ENCODE measurements at regions not wholly inside any gene's neighbourhood (a gene's known extent, or its start where the extent isn't known, plus 50 kb on each side); places are given as distances from the start of the nearest gene placed in this dataset.

DNA sequence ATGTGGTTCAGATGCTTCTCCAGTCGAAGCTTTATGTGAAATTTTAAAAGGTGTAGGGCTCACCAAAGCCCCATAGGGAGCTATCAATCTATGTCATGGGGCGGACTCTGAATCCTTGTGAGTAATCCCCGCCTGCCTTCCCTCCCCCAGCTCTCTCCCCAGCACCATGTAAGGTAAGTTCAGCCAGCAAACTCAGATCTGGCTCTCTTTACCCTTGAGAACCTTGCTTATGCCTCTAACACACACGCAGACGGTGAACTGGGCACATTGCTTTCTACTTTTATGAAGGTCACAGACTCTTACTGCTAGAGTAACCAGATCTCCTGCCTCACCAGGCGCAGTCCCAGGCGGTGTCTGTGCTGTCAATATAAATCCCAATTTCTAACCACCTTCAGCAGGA, 82.6 kb upstream of the CNKSR3 start:
- no peak for ATAC-seq
- no peaks in the 10 kb centered on the region for H3K9me3 ChIP-seq
- no peak overlapping the region for H3K27ac ChIP-seq
- in situ Hi-C loops (cut with MboI; ENCODE audit: low sequenced_read_pairs in 4 of 4) (no loop called here), intact Hi-C loops (cut with DNase I; ENCODE audit: low total_unique reads) (no loop called here)
- no peaks in the 10 kb centered on the region for H3K4me1 ChIP-seq
- no peaks in the 10 kb centered on the region for H3K36me3 ChIP-seq
- DNase-seq = no peak
- no peak for TF ChIP-seq POLR2A (IDR thresholded peaks at IDR 0.05)
- TF ChIP-seq, protein P1, sequence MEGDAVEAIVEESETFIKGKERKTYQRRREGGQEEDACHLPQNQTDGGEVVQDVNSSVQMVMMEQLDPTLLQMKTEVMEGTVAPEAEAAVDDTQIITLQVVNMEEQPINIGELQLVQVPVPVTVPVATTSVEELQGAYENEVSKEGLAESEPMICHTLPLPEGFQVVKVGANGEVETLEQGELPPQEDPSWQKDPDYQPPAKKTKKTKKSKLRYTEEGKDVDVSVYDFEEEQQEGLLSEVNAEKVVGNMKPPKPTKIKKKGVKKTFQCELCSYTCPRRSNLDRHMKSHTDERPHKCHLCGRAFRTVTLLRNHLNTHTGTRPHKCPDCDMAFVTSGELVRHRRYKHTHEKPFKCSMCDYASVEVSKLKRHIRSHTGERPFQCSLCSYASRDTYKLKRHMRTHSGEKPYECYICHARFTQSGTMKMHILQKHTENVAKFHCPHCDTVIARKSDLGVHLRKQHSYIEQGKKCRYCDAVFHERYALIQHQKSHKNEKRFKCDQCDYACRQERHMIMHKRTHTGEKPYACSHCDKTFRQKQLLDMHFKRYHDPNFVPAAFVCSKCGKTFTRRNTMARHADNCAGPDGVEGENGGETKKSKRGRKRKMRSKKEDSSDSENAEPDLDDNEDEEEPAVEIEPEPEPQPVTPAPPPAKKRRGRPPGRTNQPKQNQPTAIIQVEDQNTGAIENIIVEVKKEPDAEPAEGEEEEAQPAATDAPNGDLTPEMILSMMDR (IDR thresholded peaks at IDR 0.05 in 4 of 5, conservative IDR thresholded peaks at IDR 0.05 in 1 of 5) = no peak
- H3K4me3 ChIP-seq = no peak overlapping the region
- H3K27me3 ChIP-seq = no peaks in the 10 kb centered on the region

DNA sequence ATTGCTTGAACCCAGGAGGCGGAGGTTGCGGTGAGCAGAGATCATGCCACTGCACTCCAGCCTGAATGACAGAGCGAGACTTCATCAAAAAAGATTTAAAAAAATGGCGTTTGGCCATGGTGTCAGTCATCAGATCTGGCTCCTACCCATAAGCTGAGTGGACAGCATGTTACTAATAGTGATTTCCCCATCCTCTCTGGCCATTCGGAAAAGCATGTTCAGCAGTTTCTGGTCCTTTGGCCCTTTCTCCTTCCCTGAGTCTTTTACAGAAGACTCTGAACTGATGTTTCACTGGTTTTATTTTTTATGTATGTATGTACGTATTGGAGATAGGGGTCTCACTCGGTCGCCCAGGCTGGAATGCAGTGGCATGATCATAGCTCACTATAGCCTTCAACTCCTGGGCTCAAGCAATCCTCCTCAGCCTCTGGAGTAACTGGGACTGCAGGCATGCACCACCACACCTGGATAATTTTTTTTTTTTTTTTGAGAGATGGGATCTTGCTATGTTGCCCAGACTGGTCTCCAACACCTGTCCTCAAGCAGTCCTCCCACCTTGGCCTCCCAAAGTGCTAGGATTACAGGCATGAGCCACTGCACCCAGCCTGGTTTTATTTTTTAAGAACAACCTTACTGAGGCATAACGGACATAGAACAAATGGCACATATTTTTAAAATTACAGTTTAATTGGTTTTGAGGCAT, 84.2 kb upstream of the CNKSR3 start:
- intact Hi-C loops (cut with DNase I; ENCODE audit: low total_unique reads) (no loop called here), in situ Hi-C loops (cut with MboI; ENCODE audit: low sequenced_read_pairs in 4 of 4) (no loop called here)
- Histone ChIP-seq H3K4me3 (no peak overlapping the region), H3K9me3 (no peaks in the 10 kb centered on the region), H3K27ac (no peak overlapping the region), H3K36me3 (no peaks in the 10 kb centered on the region), H3K4me1 (no peaks in the 10 kb centered on the region), H3K27me3 (no peaks in the 10 kb centered on the region)
- DNase-seq = no peak
- TF ChIP-seq, protein P1 (IDR thresholded peaks at IDR 0.05 in 4 of 5, conservative IDR thresholded peaks at IDR 0.05 in 1 of 5) = no peak
- TF ChIP-seq POLR2A (IDR thresholded peaks at IDR 0.05) = no peak
- no peak for ATAC-seq

DNA sequence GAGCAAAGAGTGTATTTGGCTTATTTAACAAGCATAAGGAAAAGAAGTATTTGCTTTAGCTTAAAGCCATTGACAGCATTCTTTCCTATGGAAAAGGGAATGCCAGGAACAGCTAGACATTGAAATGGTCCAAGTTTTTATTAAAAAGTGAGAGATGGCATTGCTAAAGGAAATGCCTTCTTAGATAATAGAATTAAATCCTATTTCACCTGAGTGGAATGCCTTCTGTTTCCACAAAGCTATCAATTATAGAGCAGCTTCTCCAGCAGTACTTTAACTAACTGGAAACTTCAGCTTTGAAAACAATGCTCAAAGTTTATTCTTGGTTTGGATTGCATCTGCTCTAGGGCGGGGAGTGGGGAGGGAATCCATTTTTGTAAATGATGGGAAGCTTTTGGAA, 85.1 kb upstream of the CNKSR3 start:
- H3K27me3 ChIP-seq = no peaks in the 10 kb centered on the region
- no peaks in the 10 kb centered on the region for H3K4me1 ChIP-seq
- ATAC-seq = no peak
- H3K4me3 ChIP-seq = no peak overlapping the region
- no peak overlapping the region for H3K27ac ChIP-seq
- DNase-seq = no peak
- TF ChIP-seq POLR2A (IDR thresholded peaks at IDR 0.05) = no peak
- TF ChIP-seq, protein P1 (IDR thresholded peaks at IDR 0.05 in 4 of 5, conservative IDR thresholded peaks at IDR 0.05 in 1 of 5) = no peak
- intact Hi-C loops (cut with DNase I; ENCODE audit: low total_unique reads) (no loop called here), in situ Hi-C loops (cut with MboI; ENCODE audit: low sequenced_read_pairs in 4 of 4) (no loop called here)
- no peaks in the 10 kb centered on the region for H3K36me3 ChIP-seq
- no peaks in the 10 kb centered on the region for H3K9me3 ChIP-seq

DNA sequence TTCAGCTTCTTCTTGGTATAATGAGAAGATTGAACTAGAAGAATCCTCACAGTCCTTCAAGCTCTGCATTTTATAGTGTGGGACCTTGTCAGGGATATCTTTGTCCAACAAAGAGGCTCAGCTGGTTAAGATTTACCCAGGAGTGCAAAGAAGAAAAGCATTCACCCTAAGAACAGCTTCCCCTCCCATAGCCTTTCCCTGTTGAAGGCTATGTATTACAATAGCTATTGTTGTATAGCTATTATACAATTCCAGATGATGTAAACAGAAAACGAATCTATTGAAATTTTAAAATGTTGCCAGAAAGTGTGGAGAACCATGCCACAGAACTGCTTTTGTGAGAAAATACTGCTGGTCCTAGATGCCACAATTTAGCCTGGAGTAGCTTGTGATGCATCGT, 85.5 kb upstream of the CNKSR3 start:
- Histone ChIP-seq H3K9me3 (no peaks in the 10 kb centered on the region), H3K27me3 (no peaks in the 10 kb centered on the region), H3K36me3 (no peaks in the 10 kb centered on the region), H3K27ac (no peak overlapping the region), H3K4me3 (no peak overlapping the region), H3K4me1 (no peaks in the 10 kb centered on the region)
- TF ChIP-seq, protein P1 (IDR thresholded peaks at IDR 0.05 in 4 of 5, conservative IDR thresholded peaks at IDR 0.05 in 1 of 5) = no peak
- no peak for TF ChIP-seq POLR2A (IDR thresholded peaks at IDR 0.05)
- ATAC-seq (no peak), DNase-seq (no peak)
- intact Hi-C loops (cut with DNase I; ENCODE audit: low total_unique reads) = no loop called here
- in situ Hi-C loops (cut with MboI; ENCODE audit: low sequenced_read_pairs in 4 of 4) = no loop called here

DNA sequence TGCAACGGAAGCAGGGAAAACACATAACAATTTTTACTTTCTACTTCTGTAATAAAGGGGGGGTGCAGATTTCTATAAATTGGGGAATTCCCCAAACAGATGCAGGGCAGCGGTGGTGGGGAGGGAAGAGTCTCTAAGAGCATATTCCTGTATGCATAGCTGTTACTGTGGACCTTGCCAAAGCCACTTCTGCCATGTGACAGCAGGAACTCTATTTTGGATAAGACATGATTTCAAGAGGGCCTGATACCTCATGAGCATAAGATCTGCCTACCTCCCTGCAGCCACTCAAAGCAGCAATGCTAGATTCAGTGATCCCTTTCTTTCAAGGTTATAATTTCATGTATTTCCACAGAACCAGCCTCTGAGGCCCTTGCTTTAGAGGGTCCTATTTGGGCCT, 86.2 kb upstream of the CNKSR3 start:
- Histone ChIP-seq H3K27ac (no peak overlapping the region), H3K36me3 (no peaks in the 10 kb centered on the region), H3K4me3 (no peak overlapping the region), H3K4me1 (no peaks in the 10 kb centered on the region), H3K9me3 (no peaks in the 10 kb centered on the region), H3K27me3 (no peaks in the 10 kb centered on the region)
- in situ Hi-C loops (cut with MboI; ENCODE audit: low sequenced_read_pairs in 4 of 4) (no loop called here), intact Hi-C loops (cut with DNase I; ENCODE audit: low total_unique reads) (no loop called here)
- no peak for ATAC-seq
- TF ChIP-seq, protein P1 (IDR thresholded peaks at IDR 0.05 in 4 of 5, conservative IDR thresholded peaks at IDR 0.05 in 1 of 5) = no peak
- no peak for TF ChIP-seq POLR2A (IDR thresholded peaks at IDR 0.05)
- DNase-seq = no peak
